ENCODE measurements at regions not wholly inside any gene's neighbourhood (a gene's known extent, or its start where the extent isn't known, plus 50 kb on each side); places are given as distances from the start of the nearest gene placed in this dataset.

DNA sequence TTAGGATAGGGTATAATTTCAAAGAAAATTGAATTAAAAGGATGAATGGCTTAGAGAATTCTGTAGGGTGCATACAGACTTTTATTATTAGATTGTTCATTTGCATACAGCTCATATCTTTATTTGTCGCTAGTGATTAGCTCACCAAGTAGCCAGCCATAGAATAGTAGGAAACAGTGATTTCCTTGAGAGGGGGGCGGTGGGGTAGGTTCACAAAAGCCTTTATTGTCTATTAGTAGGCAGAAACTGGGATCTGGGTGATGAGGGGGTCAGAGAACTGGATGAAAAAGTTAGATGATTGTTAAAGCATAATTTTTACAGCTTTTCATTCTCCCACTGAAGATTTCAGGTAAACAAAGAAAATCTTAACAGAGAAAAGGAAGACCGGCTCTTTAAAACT lies 77.6 kb upstream of the RAP2B start:
- no peaks in the 10 kb centered on the region for H3K9me2 ChIP-seq (ENCODE audit: insufficient read depth, low read length)
- POLR2A ChIA-PET: interaction anchor here (0.6 to 1.1 kb wide), 3 partner anchors 27 to 228 kb away, joined by 3 to 4 read pairs (median 3); no protein-coding TSS in a partner anchor
- H3K4me1 ChIP-seq (ENCODE audit: insufficient read depth, low read length, poor library complexity, severe bottlenecking): no peaks in the 10 kb centered on the region
- H3K36me3 ChIP-seq (ENCODE audit: insufficient read depth, low read length): no peaks in the 10 kb centered on the region
- H2AFZ ChIP-seq (ENCODE audit: low read length): no peak overlapping the region
- no peaks in the 10 kb centered on the region for H4K20me1 ChIP-seq (ENCODE audit: insufficient read depth, low read length)
- H3K9me3 ChIP-seq (ENCODE audit: low read length): no peaks in the 10 kb centered on the region
- no TSS peak for BruUV-seq (replicated peaks)
- H3K79me2 ChIP-seq (ENCODE audit: insufficient read depth, low read depth, low read length): no peaks in the 10 kb centered on the region
- no peak overlapping the region for H3K4me2 ChIP-seq (ENCODE audit: low read length)
- no peak overlapping the region for H3K27ac ChIP-seq (ENCODE audit: low read depth, low read length, poor library complexity, severe bottlenecking)
- TF ChIP-seq, protein P1, sequence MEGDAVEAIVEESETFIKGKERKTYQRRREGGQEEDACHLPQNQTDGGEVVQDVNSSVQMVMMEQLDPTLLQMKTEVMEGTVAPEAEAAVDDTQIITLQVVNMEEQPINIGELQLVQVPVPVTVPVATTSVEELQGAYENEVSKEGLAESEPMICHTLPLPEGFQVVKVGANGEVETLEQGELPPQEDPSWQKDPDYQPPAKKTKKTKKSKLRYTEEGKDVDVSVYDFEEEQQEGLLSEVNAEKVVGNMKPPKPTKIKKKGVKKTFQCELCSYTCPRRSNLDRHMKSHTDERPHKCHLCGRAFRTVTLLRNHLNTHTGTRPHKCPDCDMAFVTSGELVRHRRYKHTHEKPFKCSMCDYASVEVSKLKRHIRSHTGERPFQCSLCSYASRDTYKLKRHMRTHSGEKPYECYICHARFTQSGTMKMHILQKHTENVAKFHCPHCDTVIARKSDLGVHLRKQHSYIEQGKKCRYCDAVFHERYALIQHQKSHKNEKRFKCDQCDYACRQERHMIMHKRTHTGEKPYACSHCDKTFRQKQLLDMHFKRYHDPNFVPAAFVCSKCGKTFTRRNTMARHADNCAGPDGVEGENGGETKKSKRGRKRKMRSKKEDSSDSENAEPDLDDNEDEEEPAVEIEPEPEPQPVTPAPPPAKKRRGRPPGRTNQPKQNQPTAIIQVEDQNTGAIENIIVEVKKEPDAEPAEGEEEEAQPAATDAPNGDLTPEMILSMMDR (conservative IDR thresholded peaks at IDR 0.05; ENCODE audit: low read length): no peak
- no peak for TF ChIP-seq EZH2phosphoT487 (IDR thresholded peaks at IDR 0.05; ENCODE audit: borderline replicate concordance, low read depth, low read length)
- DNase-seq (ENCODE audit: low spot score): no peak
- CTCF ChIA-PET (ENCODE audit: unreplicated experiment): no interaction called here
- H3K4me3 ChIP-seq (ENCODE audit: low read depth, low read length, poor library complexity, severe bottlenecking): no peak overlapping the region
- intact Hi-C loops (cut with micrococcal nuclease; ENCODE audit: unreplicated experiment): no loop called here

- BruUV-seq (replicated peaks): no TSS peak
Measured at GRCh38 chr3:153087595-153088566, 74.1 kb upstream of the RAP2B start.

More at GRCh38 chr3:153087595-153088566, 74.1 kb upstream of the RAP2B start:
- H3K4me1 ChIP-seq (ENCODE audit: insufficient read depth, low read length, poor library complexity, severe bottlenecking): no peaks in the 10 kb centered on the region
- H3K36me3 ChIP-seq (ENCODE audit: insufficient read depth, low read length): no peaks in the 10 kb centered on the region
- no peak overlapping the region for H3K4me3 ChIP-seq (ENCODE audit: low read depth, low read length, poor library complexity, severe bottlenecking)
- intact Hi-C loops (cut with micrococcal nuclease; ENCODE audit: unreplicated experiment): no loop called here
- ChIA-PET POLR2A (interaction anchor here (1.0 kb wide), 1 partner anchor 83 kb away, joined by 3 read pairs; no protein-coding TSS in a partner anchor), CTCF (ENCODE audit: unreplicated experiment) (no interaction called here)
- no peaks in the 10 kb centered on the region; the same call in 1 of the 2 replicates for H3K9me2 ChIP-seq (ENCODE audit: insufficient read depth, low read length)
- no peaks in the 10 kb centered on the region for H4K20me1 ChIP-seq (ENCODE audit: insufficient read depth, low read length)
- no peak for DNase-seq (ENCODE audit: low spot score)
- no peaks in the 10 kb centered on the region for H3K79me2 ChIP-seq (ENCODE audit: insufficient read depth, low read depth, low read length)
- no peak overlapping the region for H3K27ac ChIP-seq (ENCODE audit: low read depth, low read length, poor library complexity, severe bottlenecking)
- no peak overlapping the region for H2AFZ ChIP-seq (ENCODE audit: low read length)
- no peak overlapping the region for H3K4me2 ChIP-seq (ENCODE audit: low read length)
- TF ChIP-seq EZH2phosphoT487 (IDR thresholded peaks at IDR 0.05; ENCODE audit: borderline replicate concordance, low read depth, low read length): no peak
- TF ChIP-seq, protein P1 (conservative IDR thresholded peaks at IDR 0.05; ENCODE audit: low read length): no peak
- no peaks in the 10 kb centered on the region for H3K9me3 ChIP-seq (ENCODE audit: low read length)

Measured in OCI-LY7 (cell line).